CD14-positive monocyte (primary cell): ENCODE measurements at regions not wholly inside any gene's neighbourhood (a gene's known extent, or its start where the extent isn't known, plus 50 kb on each side); places are given as distances from the start of the nearest gene placed in this dataset.

Source experiments
- DNase-seq, 3 donors: peaks; one replicate each; pipeline ENCODE4 v3.0.0-alpha.2; 2011 to 2022
- H2AFZ ChIP-seq: 2 replicates; pipeline ENCODE4 v1.6.0; 2012; ENCODE audit warnings: mild to moderate bottlenecking, low read depth, low read length, inconsistent platforms; ENCODE audit not compliant: insufficient read depth, poor library complexity, severe bottlenecking
- H3K27ac ChIP-seq, 2 donors: 1 replicate in 1 of 2; 2 replicates in 1 of 2; pipeline ENCODE4 v1.5.1; 2012 to 2013; ENCODE audit warnings: low read length in 2 of 2, control low read depth in 1 of 2, inconsistent platforms in 1 of 2, low read depth in 1 of 2, mild to moderate bottlenecking in 1 of 2
- H3K27me3 ChIP-seq, 2 donors: one replicate each; pipeline versions ENCODE4 v1.6.0 to v1.6.1; 2011 to 2013; ENCODE audit warnings: low read length in 2 of 2; ENCODE audit not compliant: control insufficient read depth in 2 of 2, insufficient read depth in 2 of 2
- H3K36me3 ChIP-seq, 2 donors: replicated peaks in 1 of 2; 1 replicate in 1 of 2; 2 replicates in 1 of 2; pipeline versions ENCODE4 v1.5.1 to v1.6.1; 2012 to 2013; ENCODE audit warnings: low read length in 2 of 2, control low read depth in 1 of 2, inconsistent platforms in 1 of 2, mild to moderate bottlenecking in 1 of 2; ENCODE audit not compliant: insufficient read depth in 2 of 2, control insufficient read depth in 1 of 2
- H3K4me1 ChIP-seq, 2 donors: 1 replicate in 1 of 2; 2 replicates in 1 of 2; pipeline versions ENCODE4 v1.5.1 to v1.6.1; 2012 to 2013; ENCODE audit warnings: low read length in 2 of 2, control low read depth in 1 of 2, inconsistent platforms in 1 of 2, mild to moderate bottlenecking in 1 of 2, moderate library complexity in 1 of 2; ENCODE audit not compliant: insufficient read depth in 2 of 2, control insufficient read depth in 1 of 2
- H3K4me2 ChIP-seq: replicated peaks from 2 replicates; pipeline ENCODE3; 2012; ENCODE audit warnings: low read length, moderate library complexity, mild to moderate bottlenecking; ENCODE audit not compliant: poor library complexity, severe bottlenecking; ENCODE audit errors: extremely low read depth
- H3K4me3 ChIP-seq, 3 experiments: fragments of 200-600 bp in 1 of 3; sonication (generic) in 1 of 3; replicated peaks in 1 of 3; 1 replicate in 2 of 3; 2 replicates in 1 of 3; pipeline ENCODE4 v1.5.1; 2011 to 2013; ENCODE audit warnings: low read length in 3 of 3, mild to moderate bottlenecking in 3 of 3, control low read depth in 2 of 3, low read depth in 2 of 3, inconsistent platforms in 1 of 3, moderate library complexity in 1 of 3
- H3K79me2 ChIP-seq: 2 replicates; pipeline ENCODE4 v1.6.0; 2012; ENCODE audit warnings: mild to moderate bottlenecking, control low read depth, inconsistent platforms, low read length, moderate library complexity; ENCODE audit not compliant: insufficient read depth
- H3K9ac ChIP-seq: 2 replicates; pipeline ENCODE4 v1.6.0; 2017; ENCODE audit warnings: low read length, mild to moderate bottlenecking; ENCODE audit not compliant: insufficient read depth, poor library complexity, severe bottlenecking
- H3K9me3 ChIP-seq, 2 donors: replicated peaks in 1 of 2; 1 replicate in 1 of 2; 2 replicates in 1 of 2; pipeline versions ENCODE4 v1.5.1 to v1.6.1; 2012 to 2013; ENCODE audit warnings: low read length in 2 of 2, control low read depth in 1 of 2; ENCODE audit not compliant: control insufficient read depth in 1 of 2, insufficient read depth in 1 of 2
- H4K20me1 ChIP-seq: 2 replicates; pipeline ENCODE4 v1.6.0; 2012; ENCODE audit warnings: mild to moderate bottlenecking, low read length, control low read depth, moderate library complexity; ENCODE audit not compliant: insufficient read depth
- H3K27ac Mint-ChIP-seq, 7 donors: one replicate each; pipeline ENCODE4 v1.8.0; 2020; ENCODE audit warnings: mild to moderate bottlenecking in 7 of 7, mixed read lengths in 7 of 7, moderate library complexity in 6 of 7, inconsistent platforms in 2 of 7
- H3K27me3 Mint-ChIP-seq, 3 donors: one replicate each; pipeline ENCODE4 v1.8.0; 2021 to 2022; ENCODE audit warnings: low read depth in 3 of 3, mild to moderate bottlenecking in 3 of 3, mixed read lengths in 3 of 3, moderate library complexity in 3 of 3, inconsistent platforms in 1 of 3
- H3K36me3 Mint-ChIP-seq, 2 donors: one replicate each; pipeline ENCODE4 v1.8.0; 2020; ENCODE audit warnings: mixed read lengths in 2 of 2, inconsistent platforms in 1 of 2, mild to moderate bottlenecking in 1 of 2
- H3K4me1 Mint-ChIP-seq: one replicate; pipeline ENCODE4 v1.8.0; 2020; ENCODE audit warnings: mild to moderate bottlenecking, mixed read lengths
- H3K4me3 Mint-ChIP-seq, 2 donors: one replicate each; pipeline ENCODE4 v1.8.0; 2020; ENCODE audit warnings: mild to moderate bottlenecking in 2 of 2, mixed read lengths in 2 of 2, moderate library complexity in 1 of 2
- H3K9me3 Mint-ChIP-seq, 7 donors: one replicate each; pipeline ENCODE4 v1.8.0; 2020 to 2022; ENCODE audit warnings: mixed read lengths in 7 of 7, mild to moderate bottlenecking in 6 of 7, moderate library complexity in 6 of 7, inconsistent platforms in 2 of 7
- CTCF ChIP-seq: fragments of 200-600 bp; IDR thresholded peaks from one replicate; pipeline ENCODE4 v1.8.0; 2022; ENCODE audit warnings: antibody characterized with exemption, mild to moderate bottlenecking
- WGBS: methylation state at CpG from one replicate; pipeline ENCODE4 v1.1.5; 2013; ENCODE audit warnings: missing lambda C conversion rate; ENCODE audit not compliant: insufficient coverage; 5-methylcytosine and 5-hydroxymethylcytosine counted together
- intact Hi-C, 2 donors: fragments of 100-400 bp; cut with micrococcal nuclease; formaldehyde crosslinking; loops; one replicate each; pipeline versions ENCODE4 v1.15.0 to v1.15.1; 2023

GRCh38 chr7:118372530-118372929 lies 148.0 kb downstream of the ANKRD7 start:
- Histone ChIP-seq H2AFZ (no peak overlapping the region), H3K79me2 (no peaks in the 10 kb centered on the region), H3K36me3 (no peaks in the 10 kb centered on the region), H3K27ac (no peak overlapping the region), H3K9me3 (no peaks in the 10 kb centered on the region), H4K20me1 (no peaks in the 10 kb centered on the region), H3K4me1 (no peaks in the 10 kb centered on the region), H3K27me3 (peaks cover 27% of the 10 kb centered on the region in 2 donors), H3K9ac (no peak overlapping the region), H3K4me3 (no peak overlapping the region), H3K4me2 (no peak overlapping the region)
- Mint-ChIP-seq H3K4me3 (no peak overlapping the region), H3K27ac (no peak overlapping the region), H3K4me1 (peaks cover 3% of the 10 kb centered on the region), H3K27me3 (peaks cover 13 to 43% (median 27%) of the 10 kb centered on the region in 3 donors), H3K36me3 (no peaks in the 10 kb centered on the region), H3K9me3 (peaks cover 0 to 2% (median 0%) of the 10 kb centered on the region in 7 donors)
- WGBS: 14% methylated on average over 1 of the region's 1 CpG
- intact Hi-C loops: no loop called here
- TF ChIP-seq CTCF: no peak
- DNase-seq: peak in 2 of 3 donors; percentile 3 to 7

- H3K4me1 ChIP-seq: no peaks in the 10 kb centered on the region
- H3K9me3 Mint-ChIP-seq: peaks cover 0 to 2% (median 0%) of the 10 kb centered on the region in 7 donors
- peaks cover 3% of the 10 kb centered on the region in 2 donors for H3K27me3 ChIP-seq
- H3K79me2 ChIP-seq: no peaks in the 10 kb centered on the region
- H3K4me1 Mint-ChIP-seq: no peaks in the 10 kb centered on the region
- no peak overlapping the region for H3K27ac ChIP-seq
- no CpG with 5 or more reads among the region's 3 CpGs for WGBS
- no peak overlapping the region for H3K9ac ChIP-seq
- intact Hi-C loops: no loop called here
- no peaks in the 10 kb centered on the region for H4K20me1 ChIP-seq
- H2AFZ ChIP-seq: no peak overlapping the region
- H3K36me3 Mint-ChIP-seq: no peaks in the 10 kb centered on the region
- H3K4me2 ChIP-seq: no peak overlapping the region
- H3K4me3 ChIP-seq: no peak overlapping the region
- no peaks in the 10 kb centered on the region for H3K36me3 ChIP-seq
- H3K27me3 Mint-ChIP-seq: peaks cover 1 to 10% (median 3%) of the 10 kb centered on the region in 3 donors
- no peak overlapping the region for H3K27ac Mint-ChIP-seq
- no peak overlapping the region for H3K4me3 Mint-ChIP-seq
- no peaks in the 10 kb centered on the region for H3K9me3 ChIP-seq
- no peak for TF ChIP-seq CTCF
- no peak for DNase-seq
These were observed 165.1 kb downstream of the ANKRD7 start for GRCh38 chr7:118389629-118390028.
